Endothelial cell (in vitro differentiated cells): ENCODE measurements at regions not wholly inside any gene's neighbourhood (a gene's known extent, or its start where the extent isn't known, plus 50 kb on each side); places are given as distances from the start of the nearest gene placed in this dataset.
"Not testable (repeated sequence)": the region's sequence is repeated elsewhere in the genome, so short reads cannot be mapped to it uniquely, and the experiment has no call there.

Experiments
- DNase-seq: peaks from one replicate; pipeline ENCODE4 v3.0.0; 2021; ENCODE audit warnings: low spot score
- H3K27ac Mint-ChIP-seq: one replicate; pipeline ENCODE4 v1.8.0; 2021; ENCODE audit warnings: mixed read lengths, inconsistent platforms; ENCODE audit not compliant: unreplicated experiment
- H3K27me3 Mint-ChIP-seq: one replicate; pipeline ENCODE4 v1.8.0; 2021; ENCODE audit warnings: mild to moderate bottlenecking, moderate library complexity, mixed read lengths, inconsistent platforms; ENCODE audit not compliant: unreplicated experiment
- H3K36me3 Mint-ChIP-seq: one replicate; pipeline ENCODE4 v1.8.0; 2021; ENCODE audit warnings: mild to moderate bottlenecking, low read depth, mixed read lengths, inconsistent platforms; ENCODE audit not compliant: unreplicated experiment
- H3K4me1 Mint-ChIP-seq: one replicate; pipeline ENCODE4 v1.8.0; 2021; ENCODE audit warnings: mild to moderate bottlenecking, mixed read lengths, inconsistent platforms; ENCODE audit not compliant: unreplicated experiment
- H3K4me3 Mint-ChIP-seq: one replicate; pipeline ENCODE4 v1.8.0; 2021; ENCODE audit warnings: mild to moderate bottlenecking, mixed read lengths, inconsistent platforms; ENCODE audit not compliant: unreplicated experiment
- H3K9me3 Mint-ChIP-seq: one replicate; pipeline ENCODE4 v1.8.0; 2021; ENCODE audit warnings: mixed read lengths, inconsistent platforms; ENCODE audit not compliant: unreplicated experiment
- CTCF ChIP-seq: fragments of 200-600 bp; sonication (generic); IDR thresholded peaks from one replicate; pipeline ENCODE4 v1.5.0; 2021; ENCODE audit warnings: antibody characterized with exemption; ENCODE audit not compliant: unreplicated experiment

GRCh38 chr20:51945881-51946280, 143.6 kb upstream of the SALL4 start:
- Mint-ChIP-seq H3K27ac (no peak overlapping the region), H3K36me3 (no peaks in the 10 kb centered on the region), H3K4me1 (no peaks in the 10 kb centered on the region), H3K27me3 (no peaks in the 10 kb centered on the region), H3K4me3 (no peak overlapping the region), H3K9me3 (no peaks in the 10 kb centered on the region)
- no peak for DNase-seq
- no peak for TF ChIP-seq CTCF

GRCh38 chr20:51945177-51945576, 142.9 kb upstream of the SALL4 start:
- no peak for TF ChIP-seq CTCF
- DNase-seq = no peak
- no peaks in the 10 kb centered on the region for H3K9me3 Mint-ChIP-seq
- no peaks in the 10 kb centered on the region for H3K36me3 Mint-ChIP-seq
- no peaks in the 10 kb centered on the region for H3K4me1 Mint-ChIP-seq
- H3K27me3 Mint-ChIP-seq = no peaks in the 10 kb centered on the region
- no peak overlapping the region for H3K27ac Mint-ChIP-seq
- no peak overlapping the region for H3K4me3 Mint-ChIP-seq

DNA sequence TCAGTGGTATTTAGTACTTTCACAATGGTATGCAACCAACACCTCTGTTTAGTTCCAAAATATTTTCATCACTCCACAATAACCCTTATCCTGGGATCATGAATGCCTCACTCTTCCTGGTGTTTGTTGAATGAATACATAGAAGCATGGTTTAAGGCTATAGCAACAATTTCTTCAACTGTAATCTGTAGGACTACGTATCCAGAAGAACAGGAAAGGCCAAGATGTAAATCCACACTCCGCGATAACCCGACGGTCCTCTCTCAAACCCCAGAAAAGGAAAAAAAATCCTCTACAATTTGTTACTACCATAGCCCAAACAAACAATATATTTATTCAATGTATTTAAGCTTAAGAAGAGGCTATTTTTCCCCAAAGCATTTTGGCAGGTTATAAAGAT, 141.4 kb upstream of the SALL4 start:
- no peak for DNase-seq
- Mint-ChIP-seq H3K4me1 (no peaks in the 10 kb centered on the region), H3K9me3 (no peaks in the 10 kb centered on the region), H3K27ac (no peak overlapping the region), H3K4me3 (no peak overlapping the region), H3K36me3 (no peaks in the 10 kb centered on the region), H3K27me3 (no peaks in the 10 kb centered on the region)
- no peak for TF ChIP-seq CTCF

DNA sequence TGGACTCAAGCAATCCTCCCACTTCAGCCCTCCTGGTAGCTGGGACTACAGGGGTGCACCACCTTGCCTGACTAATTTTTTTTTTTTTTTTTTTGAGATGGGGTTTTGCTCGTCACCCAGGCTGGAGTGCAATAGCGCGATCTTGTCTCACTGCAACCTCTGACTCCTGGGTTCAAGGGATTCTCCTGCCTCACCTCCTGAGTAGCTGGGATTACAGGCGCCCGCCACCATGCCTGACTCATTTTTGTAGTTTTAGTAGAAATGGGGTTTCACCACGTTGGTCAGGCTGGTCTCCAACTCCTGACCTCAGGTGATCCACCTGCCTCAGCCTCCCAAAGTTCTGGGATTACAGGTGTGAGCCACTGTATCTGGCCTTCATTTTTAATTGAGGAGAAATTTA, 141.0 kb upstream of the SALL4 start:
- H3K4me1 Mint-ChIP-seq, H3K27ac Mint-ChIP-seq, H3K27me3 Mint-ChIP-seq, DNase-seq, H3K9me3 Mint-ChIP-seq, H3K36me3 Mint-ChIP-seq, H3K4me3 Mint-ChIP-seq: not testable (repeated sequence)

- Mint-ChIP-seq H3K27ac (no peak overlapping the region), H3K36me3 (no peaks in the 10 kb centered on the region), H3K27me3 (no peaks in the 10 kb centered on the region), H3K4me1 (no peaks in the 10 kb centered on the region), H3K4me3 (no peak overlapping the region), H3K9me3 (no peaks in the 10 kb centered on the region)
- no peak for DNase-seq
- TF ChIP-seq CTCF = no peak
Measured at GRCh38 chr20:51941503-51941902, 139.2 kb upstream of the SALL4 start.

- Mint-ChIP-seq H3K4me1 (no peaks in the 10 kb centered on the region), H3K27ac (no peak overlapping the region), H3K27me3 (no peaks in the 10 kb centered on the region), H3K9me3 (no peaks in the 10 kb centered on the region), H3K4me3 (no peak overlapping the region), H3K36me3 (no peaks in the 10 kb centered on the region)
- no peak for DNase-seq
- no peak for TF ChIP-seq CTCF
Measured at GRCh38 chr20:51939259-51939585, 136.9 kb upstream of the SALL4 start.
